ENCODE measurements at regions not wholly inside any gene's neighbourhood (a gene's known extent, or its start where the extent isn't known, plus 50 kb on each side); places are given as distances from the start of the nearest gene placed in this dataset.

DNA sequence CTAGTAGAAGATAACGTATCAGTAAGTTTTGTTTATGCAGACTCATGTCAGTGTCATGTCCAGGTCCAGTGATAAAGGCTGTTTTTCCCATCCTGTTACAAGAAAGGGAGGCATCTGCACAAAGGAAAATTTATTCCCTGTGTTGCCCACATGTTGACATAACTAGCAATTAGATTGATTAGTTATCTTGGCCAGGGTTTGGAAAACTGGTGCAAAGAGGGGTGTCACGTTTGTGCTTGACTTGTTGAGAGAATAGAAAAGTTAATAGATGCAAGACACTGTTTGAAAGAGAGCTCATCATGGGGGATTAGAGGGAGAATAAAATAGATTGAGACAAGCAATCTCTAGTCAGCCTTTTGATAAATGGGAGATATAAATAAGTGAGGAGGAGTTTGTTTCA is 1357.0 kb upstream of the AGA start:
- no peak for DNase-seq (ENCODE audit: low read depth)

DNA sequence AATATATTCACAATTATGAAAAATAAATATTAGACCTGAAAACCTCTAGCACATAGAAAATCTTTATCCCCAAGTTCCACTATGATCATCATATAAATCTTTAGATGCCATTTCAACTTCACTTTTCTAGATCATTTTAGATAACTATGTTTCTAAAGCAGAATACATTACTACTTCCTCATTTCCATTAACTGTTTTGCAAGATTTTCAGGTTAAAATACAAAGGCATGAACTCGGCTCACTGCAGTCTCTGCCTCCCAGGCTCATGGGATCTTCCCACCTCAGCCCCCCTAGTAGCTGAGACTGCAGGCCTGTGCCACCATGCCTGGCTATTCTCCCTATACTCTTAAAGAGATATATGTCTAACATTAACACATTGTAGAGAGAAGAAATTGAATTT is 1365.9 kb upstream of the AGA start:
- no peak for DNase-seq (ENCODE audit: low read depth)

DNA sequence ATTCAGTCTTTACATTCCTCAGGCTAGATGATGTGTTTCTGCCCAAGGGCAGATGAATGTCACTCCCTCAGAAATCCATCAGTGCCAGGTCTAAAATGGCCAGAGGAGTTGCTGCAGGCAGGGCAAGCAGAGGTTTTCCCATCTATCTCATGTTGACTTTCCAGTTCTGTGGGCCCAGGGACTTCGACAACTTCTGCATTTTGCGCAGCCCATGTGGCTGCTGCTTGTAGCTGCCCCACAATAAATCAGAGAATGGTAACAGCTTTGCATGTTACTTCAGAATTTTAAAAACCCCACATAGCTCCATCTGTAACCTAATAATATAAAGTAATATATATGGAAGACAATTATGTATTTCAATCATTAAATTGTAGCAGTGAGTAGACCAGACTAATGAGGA is 1367.7 kb upstream of the AGA start:
- no peak for DNase-seq (ENCODE audit: low read depth)

DNA sequence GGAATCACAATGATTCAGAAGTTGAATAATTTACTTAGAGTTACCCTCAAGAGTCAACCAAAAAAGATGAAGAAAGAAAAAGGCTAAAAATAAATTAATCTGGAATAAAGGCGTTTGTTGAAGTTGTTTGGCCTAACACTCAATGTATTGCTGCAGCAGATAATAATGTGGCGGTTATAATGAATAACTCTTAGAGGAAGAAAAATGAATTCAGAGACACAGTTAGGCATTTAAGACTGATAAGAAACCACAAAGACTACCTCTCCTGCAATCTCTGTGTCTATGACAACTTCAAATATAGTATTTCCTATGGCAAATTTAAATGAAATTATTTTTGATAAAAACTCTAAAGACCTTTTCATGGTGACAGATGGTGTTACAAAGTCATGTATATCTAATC is 1369.1 kb upstream of the AGA start:
- DNase-seq (ENCODE audit: low read depth), result no peak

DNA sequence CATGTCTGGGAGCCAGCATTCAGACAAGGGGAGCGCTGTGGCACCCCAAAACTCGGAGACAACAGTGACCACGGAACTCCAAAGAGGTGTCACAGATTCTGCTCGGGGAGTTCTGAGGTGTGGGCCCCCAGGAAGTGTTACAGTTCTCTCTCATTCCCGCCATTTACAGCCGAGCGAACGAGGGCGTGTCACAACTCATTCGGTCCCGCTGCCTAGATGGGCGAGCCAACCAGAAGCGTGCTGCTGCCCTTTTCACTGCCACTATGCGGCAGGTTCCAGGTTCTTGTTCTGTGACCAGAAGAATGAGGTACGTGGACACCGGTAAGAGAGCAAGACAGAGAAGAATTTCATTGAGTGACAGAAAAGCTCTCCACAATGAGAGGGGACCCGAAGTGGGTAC is 1370.6 kb upstream of the AGA start:
- DNase-seq (ENCODE audit: low read depth), result no peak

DNA sequence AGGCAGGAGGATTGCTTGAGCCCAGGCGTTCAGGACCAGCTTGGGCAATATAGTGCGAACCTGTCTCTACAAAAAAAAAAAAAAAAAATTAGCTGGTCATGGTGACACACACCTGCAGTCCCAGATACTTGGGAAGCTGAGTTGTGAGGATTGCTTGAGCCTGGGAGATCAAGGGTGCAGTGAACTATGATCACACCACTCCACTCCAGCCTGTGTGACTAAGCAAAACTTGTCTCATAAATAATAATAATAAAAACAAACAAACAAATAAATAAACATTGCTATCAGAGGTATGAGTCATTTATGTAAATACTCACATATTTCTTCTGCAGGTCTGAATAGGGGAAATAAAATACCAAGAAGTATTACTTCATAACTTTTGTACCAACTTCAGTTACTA is 1372.7 kb upstream of the AGA start:
- no peak for DNase-seq (ENCODE audit: low read depth)

DNA sequence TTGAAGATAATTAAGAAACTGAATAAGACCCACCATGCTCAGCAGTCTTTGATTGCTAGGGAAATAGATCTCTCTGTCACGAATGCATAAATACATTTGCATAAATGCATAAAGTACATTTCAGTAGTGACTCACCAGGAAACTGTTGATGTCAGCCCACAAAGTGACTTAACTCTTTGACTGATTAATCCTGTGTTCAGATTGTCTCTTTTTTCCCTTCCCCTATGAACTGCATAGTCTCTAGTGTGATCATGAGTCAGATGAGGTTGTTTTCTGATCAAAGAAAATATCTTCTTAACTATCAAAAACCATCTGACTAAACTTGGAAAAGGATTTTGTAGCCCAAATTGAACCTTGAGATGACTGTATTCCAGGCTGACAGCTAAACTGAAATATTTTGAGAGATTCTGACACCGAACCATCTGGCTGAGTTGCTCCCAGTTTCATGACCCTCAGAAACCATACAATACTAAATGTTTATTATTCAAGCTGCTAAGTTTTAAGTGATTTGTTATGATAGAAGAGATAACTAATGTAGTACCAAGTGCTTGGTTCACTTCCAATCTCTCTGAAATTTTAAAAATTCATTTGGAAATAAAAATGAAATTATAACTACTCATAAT is 1381.5 kb upstream of the AGA start:
- no peak for DNase-seq (ENCODE audit: low read depth)

DNA sequence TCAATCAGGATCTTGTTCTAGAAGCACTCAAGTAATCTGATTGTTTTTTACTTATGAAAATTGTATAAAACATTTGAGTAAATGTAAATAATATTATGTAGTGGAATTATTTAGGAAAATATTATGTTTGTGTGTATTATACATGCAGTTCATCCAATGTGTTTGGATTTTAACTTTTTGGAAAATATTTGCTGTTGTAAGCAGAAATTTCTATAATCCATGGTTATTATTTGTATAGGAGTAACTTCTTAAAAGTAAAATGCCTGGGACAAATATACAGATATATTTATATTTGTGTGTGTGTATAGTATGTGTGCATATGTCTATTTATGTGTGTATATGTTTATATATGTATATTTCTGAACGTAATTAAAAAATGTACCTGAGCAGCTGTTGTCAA is 1394.6 kb upstream of the AGA start:
- no peak for DNase-seq (ENCODE audit: low read depth)

DNA sequence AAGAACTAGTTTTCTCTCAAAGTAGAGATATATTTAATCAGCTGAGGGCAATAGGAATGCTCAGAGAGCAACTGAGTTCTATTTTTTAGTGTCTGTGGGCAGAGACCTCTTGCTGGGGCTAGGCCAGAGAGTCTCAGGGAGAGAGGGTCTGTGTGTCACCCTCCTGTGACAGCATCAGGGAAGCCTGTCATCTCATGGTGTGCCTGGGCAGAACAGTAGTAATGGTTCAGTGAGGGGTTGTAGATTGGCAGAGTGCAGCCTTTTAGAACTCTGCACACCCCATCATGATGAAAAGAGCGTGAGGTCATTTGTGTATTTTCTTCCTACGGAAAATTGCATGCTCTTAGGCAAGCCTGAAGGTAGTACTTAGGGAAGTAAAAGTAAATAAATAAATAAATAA is 1396.5 kb upstream of the AGA start:
- no peak for DNase-seq (ENCODE audit: low read depth)

DNA sequence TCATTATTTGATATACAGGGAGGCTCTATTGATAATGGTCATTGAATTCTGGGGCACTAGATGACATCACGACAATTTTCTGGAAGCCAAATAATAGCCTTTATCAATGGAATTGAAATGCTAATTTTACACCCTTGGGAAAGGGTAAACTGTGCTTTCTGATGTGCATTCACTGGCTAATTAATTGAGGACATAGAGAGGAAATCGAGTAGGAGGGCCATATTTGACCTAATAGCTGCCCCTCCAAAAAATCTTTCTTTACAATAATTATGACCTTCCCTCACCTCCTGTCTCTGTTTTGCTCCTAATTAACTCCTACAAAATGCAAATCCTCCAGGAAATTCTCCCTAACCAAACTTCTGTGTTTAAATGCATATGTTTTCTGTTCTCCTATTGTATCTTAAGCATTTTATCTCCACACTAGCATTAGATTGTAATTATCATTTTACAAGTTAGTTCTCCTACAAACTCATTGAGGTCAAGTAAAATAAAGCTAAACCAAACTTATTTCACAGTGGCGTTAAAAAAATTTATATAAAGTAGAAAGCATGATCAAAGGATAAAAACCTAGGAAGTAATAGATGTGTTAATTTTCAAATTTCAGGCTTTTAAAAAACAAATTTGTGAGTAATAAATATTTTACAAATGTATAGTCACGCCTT is 1414.0 kb upstream of the AGA start:
- no peak for DNase-seq (ENCODE audit: low read depth)

DNA sequence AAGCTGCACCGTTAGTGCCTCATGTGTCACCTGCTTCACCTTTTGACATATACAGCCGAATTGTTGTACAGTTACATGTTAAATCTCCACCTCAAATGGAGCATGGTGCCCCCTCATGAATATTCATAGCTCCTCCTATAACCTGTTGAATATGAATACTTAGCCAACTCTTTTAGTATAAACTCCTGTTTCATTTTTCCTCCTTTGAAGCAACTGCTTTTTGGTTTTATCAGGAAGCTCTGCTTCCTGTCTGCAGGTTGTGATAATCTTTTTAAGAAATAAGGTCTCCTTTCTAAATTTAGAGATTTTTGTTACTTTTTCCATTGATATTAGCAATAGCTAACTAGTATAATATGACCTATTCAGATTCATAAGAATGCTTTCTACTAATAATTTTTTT is 1429.2 kb upstream of the AGA start:
- no peak for DNase-seq (ENCODE audit: low read depth)

DNA sequence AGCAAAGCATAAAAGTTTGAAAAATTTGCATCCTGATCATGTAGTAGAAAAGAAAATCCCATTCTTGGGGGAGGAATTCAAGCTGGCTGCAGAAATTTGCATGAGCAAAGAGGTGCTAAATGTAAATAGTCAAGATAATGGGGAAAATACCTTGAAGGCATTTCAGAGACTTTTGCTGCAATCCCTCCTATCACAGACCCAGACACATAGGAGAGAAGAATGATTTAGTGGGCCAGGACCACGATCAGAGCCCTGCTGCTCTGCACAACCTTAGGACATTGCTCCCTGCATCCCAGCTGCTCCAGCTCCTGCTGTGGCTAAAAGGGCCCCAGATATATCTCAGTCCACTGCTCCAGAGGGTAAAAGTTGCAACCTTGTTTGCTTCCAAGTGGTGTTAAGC is 1439.7 kb upstream of the AGA start:
- no peak for DNase-seq (ENCODE audit: low read depth)

DNA sequence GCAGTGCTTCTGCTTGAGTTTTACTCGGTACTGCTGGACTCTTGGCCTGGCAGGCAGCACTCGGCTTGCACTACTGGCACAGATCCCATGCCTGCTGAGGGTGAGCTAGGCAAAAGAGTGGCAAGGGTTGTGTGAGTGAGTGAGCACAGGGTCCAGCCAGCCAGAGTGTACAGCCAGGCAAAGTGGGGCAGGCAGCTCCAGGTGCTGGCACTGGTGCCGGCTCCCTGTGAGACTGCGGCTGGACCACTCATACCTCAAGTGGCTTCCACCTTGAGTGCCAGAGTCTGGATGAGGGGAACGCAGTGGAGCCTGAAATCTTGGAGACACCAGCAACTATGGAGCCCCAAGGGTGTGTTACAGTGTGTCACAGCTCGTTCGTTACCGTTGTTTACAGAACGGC is 1451.9 kb upstream of the AGA start:
- DNase-seq (ENCODE audit: low read depth), result no peak

DNA sequence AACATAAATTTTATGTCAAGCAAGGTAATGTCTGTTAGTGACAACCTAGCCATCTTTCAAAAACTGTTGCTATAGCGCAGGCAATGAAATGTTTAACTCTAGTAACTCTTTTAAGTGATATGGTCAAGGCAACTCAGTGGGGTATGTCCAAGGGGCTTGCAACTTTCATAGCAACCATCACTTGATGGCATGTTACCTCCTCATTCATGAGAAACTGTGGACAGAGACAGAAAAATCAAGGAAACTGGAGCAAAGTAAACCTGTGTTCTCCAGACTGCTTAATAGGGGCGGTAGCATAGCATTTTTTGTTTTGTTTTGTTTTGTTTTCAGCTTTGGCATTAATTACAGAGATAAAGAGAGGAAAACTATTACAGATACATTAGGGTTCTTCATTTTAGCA is 1456.8 kb upstream of the AGA start:
- DNase-seq (ENCODE audit: low read depth), result no peak

DNA sequence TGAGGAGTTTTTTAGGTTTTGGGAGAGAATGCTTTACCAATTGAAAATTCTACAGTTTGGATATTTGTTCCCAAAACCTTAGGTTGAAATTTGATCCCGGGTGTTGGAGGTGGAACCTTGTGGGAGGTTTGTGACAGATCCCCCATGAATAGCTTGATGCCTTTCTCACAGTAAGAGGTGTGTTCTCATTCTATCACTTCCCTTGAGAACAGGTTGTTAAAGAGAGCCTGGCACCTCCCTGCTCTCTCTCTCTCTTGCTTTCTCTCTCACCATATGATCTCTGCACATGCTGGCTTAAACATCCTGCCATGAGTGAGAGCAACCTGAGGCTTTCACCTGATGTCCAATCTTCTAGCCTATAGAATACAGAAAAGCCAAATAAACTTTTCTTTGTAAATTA is 1475.5 kb upstream of the AGA start:
- no peak for DNase-seq (ENCODE audit: low read depth)

DNA sequence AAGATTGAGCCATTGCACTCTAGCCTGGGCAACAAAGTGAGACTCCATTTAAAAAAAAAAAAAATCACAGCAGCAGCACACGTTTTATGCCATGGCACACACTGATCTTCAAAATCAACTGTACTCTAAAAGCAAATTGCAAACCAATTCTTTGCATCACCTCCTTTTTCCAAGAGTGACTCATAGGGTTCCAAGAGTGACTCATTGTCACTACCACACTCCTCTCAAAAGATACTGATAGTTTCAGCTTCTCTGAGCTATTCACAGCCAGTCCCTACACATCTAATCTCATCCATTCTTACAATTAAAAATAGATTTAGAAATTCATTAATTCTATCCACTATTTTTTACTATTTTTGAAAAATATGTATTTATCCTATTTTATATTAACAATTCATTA is 1494.9 kb upstream of the AGA start:
- DNase-seq (ENCODE audit: low read depth), result no peak

DNA sequence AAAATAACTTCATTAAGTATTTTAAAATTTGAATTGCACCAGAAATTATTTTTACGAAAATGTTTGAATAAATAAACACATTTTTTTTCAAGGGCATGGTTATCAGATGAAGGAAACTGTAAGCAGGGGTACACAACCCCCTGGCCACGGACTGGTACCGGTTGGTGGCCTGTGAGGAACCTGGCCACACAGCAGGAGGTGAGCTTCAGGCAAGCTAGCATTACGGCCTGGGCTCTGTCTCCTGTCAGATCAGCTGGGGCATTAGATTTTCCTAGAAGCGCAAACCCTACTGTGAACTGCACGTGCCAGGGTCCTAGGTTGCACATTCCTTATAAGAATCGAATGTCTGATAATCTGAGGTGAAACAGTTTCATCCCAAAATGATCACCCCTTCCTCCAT is 1499.7 kb upstream of the AGA start:
- no peak for DNase-seq (ENCODE audit: low read depth)

DNA sequence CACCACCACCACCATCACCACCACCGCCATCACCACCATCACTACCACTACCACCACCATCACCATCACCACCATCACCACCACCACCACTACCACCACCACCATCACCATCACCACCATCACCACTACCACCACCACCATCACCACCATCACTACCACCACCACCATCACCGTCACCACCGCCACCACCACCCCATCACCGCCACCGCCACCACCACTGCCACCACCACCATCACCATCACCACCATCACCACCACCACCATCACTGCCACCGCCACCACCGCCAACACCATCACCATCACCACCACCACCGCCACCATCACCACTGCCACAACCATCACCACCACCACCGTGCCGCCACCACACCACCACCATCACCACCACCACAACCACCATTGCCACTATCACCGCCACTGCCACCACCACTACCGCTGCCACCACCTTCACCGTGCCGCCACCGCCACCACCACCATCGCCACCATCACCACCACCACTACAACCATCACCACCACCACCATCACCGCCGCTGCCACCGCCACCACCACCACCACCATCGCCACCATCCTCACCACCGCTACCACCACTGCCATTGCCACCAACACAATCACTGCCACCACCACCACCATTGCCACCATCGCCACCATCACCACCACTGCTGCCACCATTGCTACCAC is 1511.3 kb upstream of the AGA start:
- DNase-seq (ENCODE audit: low read depth), result no peak

DNA sequence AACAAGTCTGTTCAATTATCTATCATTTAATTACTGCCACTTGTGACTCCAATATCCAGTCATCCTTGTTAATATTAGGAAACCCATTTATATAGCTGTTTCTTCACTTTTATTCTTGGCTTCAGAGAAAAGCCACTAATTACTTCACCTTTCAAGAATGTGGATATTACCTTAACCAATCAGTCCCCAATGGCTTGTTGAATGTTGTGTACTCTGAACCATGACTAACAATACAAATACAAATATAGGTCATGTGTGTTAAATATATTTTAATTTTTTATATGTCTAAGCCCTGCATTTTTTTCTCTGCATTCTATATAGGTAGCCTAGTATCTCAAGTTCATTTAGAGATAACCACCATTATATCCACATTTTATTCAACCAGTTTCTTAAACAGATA is 1513.4 kb upstream of the AGA start:
- no peak for DNase-seq (ENCODE audit: low read depth)

DNA sequence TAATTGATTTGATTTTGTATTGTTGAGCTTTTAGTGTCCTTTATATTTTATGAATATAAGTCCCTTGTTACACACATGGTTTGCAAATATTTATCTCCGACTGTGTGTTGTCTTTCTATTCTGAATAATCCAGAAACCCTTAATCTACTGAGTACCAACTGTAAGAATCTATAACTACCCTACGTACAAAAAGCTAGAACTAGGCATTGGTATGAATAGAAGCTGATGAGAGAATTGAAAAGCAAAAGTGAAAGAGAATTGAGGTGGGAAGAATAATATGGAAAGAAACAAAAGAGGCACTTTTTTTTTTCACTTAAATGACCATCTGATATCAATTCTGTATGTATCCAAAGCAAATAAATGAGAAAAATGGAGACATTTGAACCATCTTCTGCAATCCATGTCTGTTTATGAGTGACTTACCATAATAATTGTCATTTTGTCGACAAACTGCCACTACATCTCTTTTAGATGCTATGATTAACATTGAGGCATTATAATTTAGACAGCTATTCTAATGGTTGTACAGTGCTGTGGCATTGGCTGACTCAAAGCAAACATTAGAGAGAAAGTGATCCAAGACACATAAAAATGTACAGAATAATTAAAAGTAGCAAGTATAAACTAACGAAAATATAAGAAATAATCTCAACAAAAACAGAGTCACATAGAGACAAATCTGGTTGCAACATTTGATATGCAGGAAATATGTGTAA is 1516.6 kb upstream of the AGA start:
- DNase-seq (ENCODE audit: low read depth), result no peak

DNA sequence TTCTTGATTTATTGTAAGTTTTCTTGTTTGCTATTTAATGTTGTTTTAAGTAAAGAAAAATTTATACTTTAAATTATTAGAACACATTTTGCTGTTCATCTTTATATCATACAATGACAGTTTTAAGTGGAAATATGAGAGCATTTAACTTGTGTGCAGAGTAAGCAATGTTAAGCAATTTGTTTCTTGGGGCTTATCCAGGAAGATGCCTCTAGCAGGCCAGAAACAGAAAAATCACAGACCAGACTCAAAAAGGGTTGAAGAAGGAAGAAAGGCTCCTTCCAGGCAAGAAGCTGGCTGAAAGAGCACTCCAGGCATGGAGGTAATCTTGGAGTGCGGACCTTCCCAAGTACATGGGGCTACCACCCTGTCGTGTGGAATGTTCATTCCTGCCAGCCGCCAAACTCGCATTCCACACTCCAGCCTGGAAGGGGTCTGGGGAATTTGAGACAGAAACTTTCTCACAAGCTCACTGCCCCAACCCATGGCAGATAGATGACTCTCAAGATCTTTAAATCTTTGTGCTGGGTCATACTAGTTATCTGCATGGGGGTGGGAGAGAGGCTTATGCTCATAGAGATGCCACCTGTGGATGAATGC is 1521.3 kb upstream of the AGA start:
- no peak for DNase-seq (ENCODE audit: low read depth)

DNA sequence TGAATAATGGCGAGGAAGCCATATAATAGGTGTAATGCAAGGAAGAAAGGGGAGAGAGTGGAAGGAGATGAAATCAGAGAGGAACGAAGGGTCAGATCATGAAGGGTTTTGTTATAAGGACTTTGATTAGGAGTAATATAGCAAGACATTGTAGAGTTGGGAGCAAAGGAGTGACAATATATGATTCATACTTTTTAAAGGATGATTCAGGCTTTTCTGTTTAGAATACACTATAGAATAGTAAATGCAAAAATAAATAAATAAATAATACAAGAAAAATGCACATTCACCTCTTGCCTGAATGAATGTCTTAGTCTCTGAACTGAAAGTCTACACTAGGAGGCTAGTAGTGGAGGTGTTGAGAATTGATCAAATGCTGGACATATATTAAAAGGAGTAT is 1524.4 kb upstream of the AGA start:
- DNase-seq (ENCODE audit: low read depth), result no peak
